ENCODE measurements at regions not wholly inside any gene's neighbourhood (a gene's known extent, or its start where the extent isn't known, plus 50 kb on each side); places are given as distances from the start of the nearest gene placed in this dataset.
A peak's percentile ranks its signal among the peaks of the same experiment; 100 is the strongest.
"Not testable (repeated sequence)": the region's sequence is repeated elsewhere in the genome, so short reads cannot be mapped to it uniquely, and the experiment has no call there.

DNA sequence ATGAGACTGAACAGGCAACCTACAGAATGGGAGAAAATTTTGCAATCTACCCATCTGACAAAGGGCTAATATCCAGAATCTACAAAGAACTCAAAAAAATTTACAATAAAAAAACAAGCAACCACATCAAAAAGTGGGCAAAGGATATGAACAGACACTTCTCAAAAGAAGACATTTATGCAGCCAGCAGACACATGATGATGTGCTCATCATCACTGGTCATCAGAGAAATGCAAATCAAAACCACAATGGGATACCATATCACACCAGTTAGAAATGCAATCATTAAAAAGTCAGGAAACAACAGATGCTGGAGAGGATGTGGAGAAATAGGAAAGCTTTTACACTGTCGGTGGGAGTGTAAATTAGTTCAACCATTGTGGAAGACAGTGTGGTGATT lies 51.7 kb upstream of the PAXBP1 start:
- DNase-seq; CTCF ChIA-PET; H3K9me3 Mint-ChIP-seq (ENCODE audit: low read depth, unreplicated experiment); H3K4me1 Mint-ChIP-seq (ENCODE audit: low read depth, unreplicated experiment); H3K4me3 Mint-ChIP-seq (ENCODE audit: low read depth, unreplicated experiment); intact Hi-C loops (cut with micrococcal nuclease; ENCODE audit: unreplicated experiment); BruUV-seq (replicated peaks); H3K36me3 Mint-ChIP-seq (ENCODE audit: insufficient read depth, unreplicated experiment); H3K27me3 Mint-ChIP-seq (ENCODE audit: unreplicated experiment); H3K27ac Mint-ChIP-seq (ENCODE audit: unreplicated experiment): not testable (repeated sequence)

- intact Hi-C loops (cut with micrococcal nuclease; ENCODE audit: unreplicated experiment) = no loop called here
- CTCF ChIA-PET = no interaction called here
- no peak for DNase-seq
- no peak for TF ChIP-seq CTCF (IDR thresholded peaks at IDR 0.05; ENCODE audit: unreplicated experiment)
- Mint-ChIP-seq H3K4me3 (ENCODE audit: low read depth, unreplicated experiment) (no peak overlapping the region), H3K27me3 (ENCODE audit: unreplicated experiment) (no peaks in the 10 kb centered on the region), H3K36me3 (ENCODE audit: insufficient read depth, unreplicated experiment) (no peaks in the 10 kb centered on the region), H3K27ac (ENCODE audit: unreplicated experiment) (no peak overlapping the region), H3K4me1 (ENCODE audit: low read depth, unreplicated experiment) (no peaks in the 10 kb centered on the region), H3K9me3 (ENCODE audit: low read depth, unreplicated experiment) (no peaks in the 10 kb centered on the region)
- BruUV-seq (replicated peaks) = no TSS peak
These were observed 53.4 kb upstream of the PAXBP1 start for GRCh38 chr21:32824950-32825349.

- DNase-seq = peak; percentile 48
- Mint-ChIP-seq H3K4me3 (ENCODE audit: low read depth, unreplicated experiment) (no peak overlapping the region), H3K4me1 (ENCODE audit: low read depth, unreplicated experiment) (no peaks in the 10 kb centered on the region), H3K27me3 (ENCODE audit: unreplicated experiment) (no peaks in the 10 kb centered on the region), H3K27ac (ENCODE audit: unreplicated experiment) (no peak overlapping the region), H3K36me3 (ENCODE audit: insufficient read depth, unreplicated experiment) (no peaks in the 10 kb centered on the region), H3K9me3 (ENCODE audit: low read depth, unreplicated experiment) (no peaks in the 10 kb centered on the region)
- no TSS peak for BruUV-seq (replicated peaks)
- CTCF ChIA-PET = interaction anchor here (1.2 to 1.8 kb wide), 4 partner anchors 44 to 173 kb away, joined by 4 to 10 read pairs (median 6); no protein-coding TSS in a partner anchor
- TF ChIP-seq CTCF (IDR thresholded peaks at IDR 0.05; ENCODE audit: unreplicated experiment) = peak; percentile 29
- intact Hi-C loops (cut with micrococcal nuclease; ENCODE audit: unreplicated experiment) = loop anchor here (1.0 kb wide), 1 partner anchor 173 kb away; no protein-coding TSS in a partner anchor
These were observed 55.0 kb upstream of the PAXBP1 start for GRCh38 chr21:32826329-32827167.

DNA sequence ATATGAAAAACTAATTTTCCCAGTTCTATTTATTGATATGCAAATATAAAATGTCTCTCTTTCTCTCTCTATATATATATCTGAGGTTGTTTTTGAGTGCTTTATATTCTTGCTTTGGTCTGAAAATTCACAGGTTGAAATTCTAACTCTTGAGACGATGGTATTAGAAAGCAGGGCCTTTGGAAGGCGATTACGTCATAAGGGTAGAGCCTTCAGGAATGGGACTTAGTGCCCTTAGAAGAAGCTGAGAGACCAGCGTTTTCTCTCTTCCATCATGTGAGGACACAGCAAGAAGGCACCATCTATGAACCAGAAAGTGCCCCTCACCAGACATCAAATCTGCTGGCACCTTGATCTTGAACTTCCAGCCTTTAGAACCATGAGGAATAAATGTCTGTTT lies 57.4 kb upstream of the PAXBP1 start:
- CTCF ChIA-PET = no interaction called here
- no TSS peak for BruUV-seq (replicated peaks)
- no peak overlapping the region for H3K27ac Mint-ChIP-seq (ENCODE audit: unreplicated experiment)
- H3K27me3 Mint-ChIP-seq (ENCODE audit: unreplicated experiment) = no peaks in the 10 kb centered on the region
- no peak overlapping the region for H3K4me3 Mint-ChIP-seq (ENCODE audit: low read depth, unreplicated experiment)
- intact Hi-C loops (cut with micrococcal nuclease; ENCODE audit: unreplicated experiment) = no loop called here
- no peaks in the 10 kb centered on the region for H3K9me3 Mint-ChIP-seq (ENCODE audit: low read depth, unreplicated experiment)
- H3K36me3 Mint-ChIP-seq (ENCODE audit: insufficient read depth, unreplicated experiment) = no peaks in the 10 kb centered on the region
- no peak for DNase-seq
- no peaks in the 10 kb centered on the region for H3K4me1 Mint-ChIP-seq (ENCODE audit: low read depth, unreplicated experiment)
- no peak for TF ChIP-seq CTCF (IDR thresholded peaks at IDR 0.05; ENCODE audit: unreplicated experiment)

- no peak for TF ChIP-seq CTCF (IDR thresholded peaks at IDR 0.05; ENCODE audit: unreplicated experiment)
- H3K4me1 Mint-ChIP-seq (ENCODE audit: low read depth, unreplicated experiment) = no peaks in the 10 kb centered on the region
- H3K27ac Mint-ChIP-seq (ENCODE audit: unreplicated experiment) = no peak overlapping the region
- H3K36me3 Mint-ChIP-seq (ENCODE audit: insufficient read depth, unreplicated experiment) = no peaks in the 10 kb centered on the region
- DNase-seq = no peak
- H3K4me3 Mint-ChIP-seq (ENCODE audit: low read depth, unreplicated experiment) = no peak overlapping the region
- H3K27me3 Mint-ChIP-seq (ENCODE audit: unreplicated experiment) = no peaks in the 10 kb centered on the region
- BruUV-seq (replicated peaks) = no TSS peak
- no peaks in the 10 kb centered on the region for H3K9me3 Mint-ChIP-seq (ENCODE audit: low read depth, unreplicated experiment)
- intact Hi-C loops (cut with micrococcal nuclease; ENCODE audit: unreplicated experiment) = no loop called here
- CTCF ChIA-PET = no interaction called here
These were observed 57.9 kb upstream of the PAXBP1 start for GRCh38 chr21:32829504-32829903.

DNA sequence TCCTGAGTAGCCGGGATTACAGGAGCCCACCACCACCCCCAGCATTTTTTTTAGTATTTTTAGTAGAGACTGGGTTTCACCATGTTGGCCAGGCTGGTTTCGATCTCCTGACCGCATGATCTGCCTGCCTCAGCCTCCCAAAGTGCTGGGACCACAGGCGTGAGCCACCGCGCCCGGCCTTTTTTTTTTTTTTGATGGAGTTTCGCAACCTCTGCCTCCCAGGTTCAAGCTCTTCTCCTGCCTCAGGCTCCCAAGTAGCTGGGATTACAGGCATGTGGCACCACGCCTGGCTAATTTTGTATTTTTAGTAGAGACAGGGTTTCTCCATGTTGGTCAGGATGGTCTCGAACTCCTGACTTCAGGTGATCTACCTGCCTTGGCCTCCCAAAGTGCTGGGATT lies 60.2 kb upstream of the PAXBP1 start:
- CTCF ChIA-PET = interaction anchor here (0.7 kb wide), 2 partner anchors 325 to 1070 kb away, joined by 4 read pairs; no protein-coding TSS in a partner anchor

More for the DNA sequence above, 60.2 kb upstream of the PAXBP1 start:
- H3K4me1 Mint-ChIP-seq (ENCODE audit: low read depth, unreplicated experiment); H3K27ac Mint-ChIP-seq (ENCODE audit: unreplicated experiment); BruUV-seq (replicated peaks); H3K4me3 Mint-ChIP-seq (ENCODE audit: low read depth, unreplicated experiment); H3K9me3 Mint-ChIP-seq (ENCODE audit: low read depth, unreplicated experiment); H3K27me3 Mint-ChIP-seq (ENCODE audit: unreplicated experiment); H3K36me3 Mint-ChIP-seq (ENCODE audit: insufficient read depth, unreplicated experiment); DNase-seq: not testable (repeated sequence)
- intact Hi-C loops (cut with micrococcal nuclease; ENCODE audit: unreplicated experiment) = loop anchor here (2.0 kb wide), 1 partner anchor 365 kb away; no protein-coding TSS in a partner anchor
